ENCODE measurements at regions not wholly inside any gene's neighbourhood (a gene's known extent, or its start where the extent isn't known, plus 50 kb on each side); places are given as distances from the start of the nearest gene placed in this dataset.

DNA sequence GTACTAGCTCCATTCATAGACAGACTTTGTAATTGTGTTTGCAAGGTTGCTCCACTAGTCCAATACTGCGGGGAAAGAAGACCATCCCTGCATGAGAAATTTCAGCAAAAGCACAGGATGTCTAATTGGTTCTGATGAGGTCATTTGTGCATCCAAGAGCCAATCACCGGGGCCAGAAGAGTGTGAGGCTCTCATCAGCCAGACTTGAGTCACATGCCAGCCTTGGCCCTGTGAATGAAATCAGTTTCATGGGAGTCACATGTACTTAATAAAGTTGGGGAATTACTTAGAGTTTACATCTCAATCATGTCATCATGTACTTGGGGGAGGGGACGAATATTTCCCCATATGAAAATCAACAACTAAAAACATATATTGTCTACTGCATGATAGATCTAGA is 1236.0 kb downstream of the MAT2B start:
- Histone ChIP-seq H3K79me2 (ENCODE audit: insufficient read depth, low read length) (no peaks in the 10 kb centered on the region), H3K9ac (ENCODE audit: insufficient read depth, low read length, poor library complexity, severe bottlenecking) (no peak overlapping the region), H3K4me3 (replicated peaks in 1 of 3; ENCODE audit: low read depth in 2 of 3, low read length in 3 of 3) (no peak overlapping the region), H3K27me3 (ENCODE audit: control insufficient read depth in 2 of 2, insufficient read depth in 2 of 2, low read length in 2 of 2) (no peaks in the 10 kb centered on the region), H4K20me1 (ENCODE audit: insufficient read depth, low read length) (no peaks in the 10 kb centered on the region), H2AFZ (ENCODE audit: insufficient read depth, low read depth, low read length, poor library complexity, severe bottlenecking) (no peak overlapping the region), H3K4me2 (replicated peaks; ENCODE audit: extremely low read depth, low read length, poor library complexity, severe bottlenecking) (no peak overlapping the region), H3K4me1 (ENCODE audit: control insufficient read depth in 1 of 2, insufficient read depth in 2 of 2, low read length in 2 of 2) (no peaks in the 10 kb centered on the region), H3K36me3 (replicated peaks in 1 of 2; ENCODE audit: control insufficient read depth in 1 of 2, insufficient read depth in 2 of 2, low read length in 2 of 2) (no peaks in the 10 kb centered on the region), H3K9me3 (replicated peaks in 1 of 2; ENCODE audit: control insufficient read depth in 1 of 2, insufficient read depth in 1 of 2, low read length in 2 of 2) (peaks cover 0 to 3% of the 10 kb centered on the region in 2 donors), H3K27ac (ENCODE audit: low read depth in 1 of 2, low read length in 2 of 2) (no peak overlapping the region)
- Mint-ChIP-seq H3K27ac (no peak overlapping the region), H3K9me3 (peaks cover 0 to 5% (median 0%) of the 10 kb centered on the region in 7 donors), H3K27me3 (ENCODE audit: low read depth in 3 of 3) (peaks cover 0 to 2% (median 0%) of the 10 kb centered on the region in 3 donors), H3K4me3 (no peak overlapping the region), H3K4me1 (peaks cover 3% of the 10 kb centered on the region), H3K36me3 (no peaks in the 10 kb centered on the region)
- WGBS (ENCODE audit: insufficient coverage): 100% methylated on average over 2 of the region's 3 CpGs
- intact Hi-C loops (cut with micrococcal nuclease): no loop called here
- TF ChIP-seq, protein P1, sequence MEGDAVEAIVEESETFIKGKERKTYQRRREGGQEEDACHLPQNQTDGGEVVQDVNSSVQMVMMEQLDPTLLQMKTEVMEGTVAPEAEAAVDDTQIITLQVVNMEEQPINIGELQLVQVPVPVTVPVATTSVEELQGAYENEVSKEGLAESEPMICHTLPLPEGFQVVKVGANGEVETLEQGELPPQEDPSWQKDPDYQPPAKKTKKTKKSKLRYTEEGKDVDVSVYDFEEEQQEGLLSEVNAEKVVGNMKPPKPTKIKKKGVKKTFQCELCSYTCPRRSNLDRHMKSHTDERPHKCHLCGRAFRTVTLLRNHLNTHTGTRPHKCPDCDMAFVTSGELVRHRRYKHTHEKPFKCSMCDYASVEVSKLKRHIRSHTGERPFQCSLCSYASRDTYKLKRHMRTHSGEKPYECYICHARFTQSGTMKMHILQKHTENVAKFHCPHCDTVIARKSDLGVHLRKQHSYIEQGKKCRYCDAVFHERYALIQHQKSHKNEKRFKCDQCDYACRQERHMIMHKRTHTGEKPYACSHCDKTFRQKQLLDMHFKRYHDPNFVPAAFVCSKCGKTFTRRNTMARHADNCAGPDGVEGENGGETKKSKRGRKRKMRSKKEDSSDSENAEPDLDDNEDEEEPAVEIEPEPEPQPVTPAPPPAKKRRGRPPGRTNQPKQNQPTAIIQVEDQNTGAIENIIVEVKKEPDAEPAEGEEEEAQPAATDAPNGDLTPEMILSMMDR (IDR thresholded peaks at IDR 0.05): no peak
- no peak for DNase-seq

DNA sequence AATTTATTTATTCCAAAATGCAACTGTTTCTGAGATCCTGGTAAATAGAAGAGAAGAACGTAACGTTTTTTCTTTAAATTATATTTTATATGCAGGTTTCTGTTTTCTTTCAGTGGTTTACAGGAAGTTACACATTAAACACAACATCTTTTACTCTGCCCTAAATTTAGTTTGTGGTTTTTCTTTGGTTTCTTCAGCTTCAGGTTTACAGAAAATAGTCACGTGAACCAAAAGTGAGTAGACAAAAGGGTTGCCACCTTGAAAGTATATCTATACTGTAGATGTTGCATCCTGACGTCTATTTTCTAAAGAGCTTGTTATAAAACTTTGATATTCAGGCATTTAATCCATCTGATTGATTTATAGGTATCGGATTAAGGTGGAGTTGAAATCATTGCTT is 1236.6 kb downstream of the MAT2B start:
- Mint-ChIP-seq H3K27me3 (ENCODE audit: low read depth in 3 of 3) (no peaks in the 10 kb centered on the region), H3K36me3 (no peaks in the 10 kb centered on the region), H3K9me3 (peaks cover 0 to 6% (median 0%) of the 10 kb centered on the region in 7 donors), H3K4me1 (peaks cover 3% of the 10 kb centered on the region), H3K4me3 (no peak overlapping the region), H3K27ac (no peak overlapping the region)
- Histone ChIP-seq H3K79me2 (ENCODE audit: insufficient read depth, low read length) (no peaks in the 10 kb centered on the region), H2AFZ (ENCODE audit: insufficient read depth, low read depth, low read length, poor library complexity, severe bottlenecking) (no peak overlapping the region), H3K36me3 (replicated peaks in 1 of 2; ENCODE audit: control insufficient read depth in 1 of 2, insufficient read depth in 2 of 2, low read length in 2 of 2) (no peaks in the 10 kb centered on the region), H3K27ac (ENCODE audit: low read depth in 1 of 2, low read length in 2 of 2) (no peak overlapping the region), H4K20me1 (ENCODE audit: insufficient read depth, low read length) (no peaks in the 10 kb centered on the region), H3K4me1 (ENCODE audit: control insufficient read depth in 1 of 2, insufficient read depth in 2 of 2, low read length in 2 of 2) (no peaks in the 10 kb centered on the region), H3K27me3 (ENCODE audit: control insufficient read depth in 2 of 2, insufficient read depth in 2 of 2, low read length in 2 of 2) (no peaks in the 10 kb centered on the region), H3K4me2 (replicated peaks; ENCODE audit: extremely low read depth, low read length, poor library complexity, severe bottlenecking) (no peak overlapping the region), H3K4me3 (replicated peaks in 1 of 3; ENCODE audit: low read depth in 2 of 3, low read length in 3 of 3) (no peak overlapping the region), H3K9ac (ENCODE audit: insufficient read depth, low read length, poor library complexity, severe bottlenecking) (no peak overlapping the region), H3K9me3 (replicated peaks in 1 of 2; ENCODE audit: control insufficient read depth in 1 of 2, insufficient read depth in 1 of 2, low read length in 2 of 2) (peaks cover 0 to 3% of the 10 kb centered on the region in 2 donors)
- TF ChIP-seq, protein P1 (IDR thresholded peaks at IDR 0.05): no peak
- DNase-seq: no peak
- intact Hi-C loops (cut with micrococcal nuclease): no loop called here
- 86% methylated on average over 1 of the region's 5 CpGs for WGBS (ENCODE audit: insufficient coverage)

Data from CD14-positive monocyte (primary cell).